GM21423 (cell line): ENCODE measurements at regions not wholly inside any gene's neighbourhood (a gene's known extent, or its start where the extent isn't known, plus 50 kb on each side); places are given as distances from the start of the nearest gene placed in this dataset.
"Not testable (repeated sequence)": the region's sequence is repeated elsewhere in the genome, so short reads cannot be mapped to it uniquely, and the experiment has no call there.

Source experiments
- ATAC-seq: cut with Tn5 transposase; IDR thresholded peaks from one replicate; pipeline ENCODE4 v1.9.1; 2021; ENCODE audit warnings: mild to moderate bottlenecking, moderate library complexity; ENCODE audit not compliant: unreplicated experiment

- ATAC-seq: no peak
These were observed 73.6 kb upstream of the CYP1B1 start for GRCh38 chr2:38149531-38149930.

- ATAC-seq: no peak
These were observed 72.5 kb upstream of the CYP1B1 start for GRCh38 chr2:38148501-38148900.

DNA sequence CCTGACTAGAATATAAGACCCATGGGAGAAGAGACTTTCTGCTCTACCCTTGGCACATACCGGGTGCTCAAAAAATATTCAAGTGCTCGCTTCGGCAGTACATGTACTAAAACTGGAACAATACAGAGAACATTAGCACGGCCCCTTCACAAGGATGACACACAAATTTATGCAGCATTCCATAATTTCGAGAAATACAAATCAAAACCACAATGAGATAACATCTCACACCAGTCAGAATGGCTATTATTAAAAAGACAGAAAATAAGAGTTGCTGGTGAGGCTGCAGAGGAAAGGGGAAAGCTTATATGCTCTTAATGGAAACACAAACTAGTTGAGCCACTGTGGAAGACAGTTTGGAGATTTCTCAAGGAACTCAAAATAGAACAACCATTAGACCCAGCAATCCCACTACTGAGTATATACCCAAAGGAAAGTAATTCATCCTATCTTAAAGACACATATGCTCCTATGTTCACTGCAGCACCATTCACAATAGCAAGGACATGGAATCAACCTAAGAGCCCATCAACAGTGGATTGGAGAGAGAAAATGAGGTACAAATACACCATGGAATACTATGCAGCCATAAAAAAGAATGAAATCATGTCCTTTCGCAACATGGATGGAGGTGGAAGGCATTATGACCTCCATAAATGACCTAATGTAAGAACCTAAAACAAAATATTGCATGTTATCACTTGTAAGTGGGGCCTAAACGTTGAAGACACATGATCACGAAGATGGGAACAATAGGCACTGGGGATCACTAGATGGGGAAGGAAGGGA is 71.6 kb upstream of the CYP1B1 start:
- no peak for ATAC-seq

- peak; percentile 81 for ATAC-seq
These were observed 71.0 kb upstream of the CYP1B1 start for GRCh38 chr2:38146907-38147307.

DNA sequence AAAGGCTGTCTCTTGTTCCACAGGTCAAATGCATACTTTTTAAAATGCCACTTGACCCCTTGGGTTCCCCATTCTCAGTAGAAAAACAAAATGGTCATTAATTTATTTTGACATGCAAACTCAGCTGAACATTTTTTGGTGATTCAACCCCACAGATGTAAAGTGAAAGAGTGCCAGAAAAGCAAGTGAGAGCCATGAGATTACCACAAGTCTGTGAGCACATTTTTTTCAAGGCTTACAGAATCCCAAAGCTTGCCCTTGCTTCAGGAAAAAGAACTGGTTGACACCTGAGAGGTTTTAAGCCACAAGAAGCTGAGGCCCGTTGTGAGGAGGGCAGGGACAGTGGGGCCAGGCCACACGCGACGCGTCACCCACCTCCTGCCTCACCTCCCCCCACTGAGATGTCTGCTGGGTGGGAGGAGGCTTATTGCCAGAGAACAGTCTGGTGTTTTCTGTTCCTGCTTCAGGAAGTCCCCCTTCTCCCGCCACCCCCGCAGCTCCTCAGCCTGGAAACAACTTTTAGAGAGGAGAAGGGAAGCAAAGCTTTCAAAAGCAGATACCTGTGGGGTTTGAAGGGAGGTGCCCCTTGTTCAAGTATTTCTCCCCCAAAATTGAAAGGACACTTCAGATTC is 70.4 kb upstream of the CYP1B1 start:
- peak; percentile 57 for ATAC-seq

DNA sequence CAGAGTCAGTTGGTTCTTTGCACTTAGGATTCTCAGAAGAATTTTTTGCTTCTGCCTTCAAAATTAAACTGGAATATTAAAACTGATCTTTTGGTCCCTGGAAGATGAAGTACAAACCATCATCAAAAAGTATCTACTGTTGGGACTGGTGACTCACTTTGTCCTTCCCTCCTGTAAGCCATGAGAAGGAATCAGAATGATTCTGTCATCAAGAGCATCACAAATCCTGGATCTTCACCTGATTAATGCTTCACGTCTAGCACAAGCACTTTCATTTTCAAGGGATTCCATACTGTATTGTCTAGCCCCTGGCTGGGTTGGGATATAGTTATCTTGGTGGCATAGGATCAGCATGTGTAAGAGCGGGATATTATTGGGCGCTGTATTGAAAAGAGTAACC is 69.3 kb upstream of the CYP1B1 start:
- no peak for ATAC-seq

DNA sequence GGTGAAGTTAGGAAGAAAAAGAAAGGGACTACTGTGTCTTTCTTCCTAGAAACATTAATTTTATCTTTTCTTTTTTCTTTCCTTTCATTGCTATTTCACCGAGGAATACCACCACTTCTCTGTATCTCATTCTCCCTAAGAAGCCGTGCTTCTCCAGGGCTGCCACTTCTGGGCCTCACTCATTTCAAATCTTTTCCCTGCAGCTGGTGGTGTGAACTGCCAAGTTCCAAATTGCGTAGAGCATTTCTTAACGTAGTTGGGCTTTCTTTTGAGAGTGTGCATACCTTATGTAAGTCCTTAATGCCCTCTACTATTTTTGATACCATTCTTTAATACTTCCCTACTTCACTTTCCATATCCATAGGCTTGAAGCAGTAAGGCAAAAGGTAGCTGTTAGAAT is 66.7 kb upstream of the CYP1B1 start:
- ATAC-seq: no peak

- ATAC-seq: no peak
These were observed 65.5 kb upstream of the CYP1B1 start for GRCh38 chr2:38141501-38141900.

GRCh38 chr2:38138996-38139395 is 63.0 kb upstream of the CYP1B1 start:
- ATAC-seq: no peak

DNA sequence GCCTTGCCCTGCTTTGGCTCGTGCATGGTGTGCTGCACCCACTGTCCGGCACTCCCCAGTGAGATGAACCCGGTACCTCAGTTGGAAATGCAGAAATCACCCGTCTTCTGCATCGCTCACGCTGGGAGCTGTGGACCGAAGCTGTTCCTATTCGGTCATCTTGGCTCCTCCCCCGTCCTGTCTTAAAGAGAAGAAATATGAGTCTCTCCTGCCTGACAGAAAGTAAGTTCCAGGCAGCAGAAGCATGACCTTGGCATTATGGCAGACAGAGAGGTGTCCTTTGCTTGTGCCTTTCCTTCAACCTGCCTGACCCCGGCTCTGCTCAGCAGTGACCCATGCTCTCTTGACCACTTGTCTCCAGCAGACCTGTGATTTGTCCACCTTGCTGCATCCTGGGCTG is 62.5 kb upstream of the CYP1B1 start:
- ATAC-seq: no peak

- not testable (repeated sequence) for ATAC-seq
These were observed 62.0 kb upstream of the CYP1B1 start for GRCh38 chr2:38137958-38138357.

- ATAC-seq: no peak
These were observed 55.7 kb upstream of the CYP1B1 start for GRCh38 chr2:38131676-38132075.

GRCh38 chr2:38130876-38131275 is 54.9 kb upstream of the CYP1B1 start:
- ATAC-seq: no peak

DNA sequence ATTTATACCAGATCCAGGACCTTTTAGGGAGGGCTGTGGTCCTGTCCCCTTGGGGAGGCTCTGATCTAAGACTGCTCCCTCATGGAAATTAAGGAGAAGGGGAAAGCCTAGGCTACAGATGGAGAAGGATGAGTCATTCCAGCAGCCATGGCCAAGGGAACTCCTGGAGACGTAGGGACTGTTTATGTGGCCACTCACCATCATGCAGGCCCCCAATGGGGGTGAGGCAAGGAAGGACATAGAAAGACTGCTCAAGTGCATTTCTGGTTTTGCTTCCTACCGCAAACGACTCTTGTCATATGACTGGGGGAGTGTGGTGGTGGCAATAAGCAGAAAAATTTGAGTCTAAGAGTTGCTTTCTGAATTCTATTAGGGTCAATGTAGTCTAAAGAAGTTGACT is 54.0 kb upstream of the CYP1B1 start:
- ATAC-seq: no peak

GRCh38 chr2:38129481-38129880 is 53.5 kb upstream of the CYP1B1 start:
- ATAC-seq: no peak

DNA sequence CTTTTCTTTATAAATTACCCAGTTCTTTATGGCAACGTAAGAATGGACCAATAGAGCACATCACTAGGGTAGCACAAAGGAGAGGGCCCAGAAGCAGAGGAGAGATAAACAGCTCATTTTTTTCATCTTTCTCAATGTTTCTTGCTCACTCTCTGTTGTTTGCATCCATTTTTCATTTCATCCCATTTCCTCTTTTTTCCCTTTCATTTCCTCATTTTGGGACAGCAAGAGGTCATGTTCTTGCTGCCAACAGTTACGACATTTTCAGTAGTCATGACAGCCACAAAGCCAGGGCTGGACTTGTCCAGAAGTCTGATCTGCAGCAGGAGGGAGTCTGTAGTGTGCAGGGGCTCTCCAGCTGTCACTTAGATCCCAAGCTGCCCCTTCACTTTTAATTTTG is 52.7 kb upstream of the CYP1B1 start:
- ATAC-seq: no peak

DNA sequence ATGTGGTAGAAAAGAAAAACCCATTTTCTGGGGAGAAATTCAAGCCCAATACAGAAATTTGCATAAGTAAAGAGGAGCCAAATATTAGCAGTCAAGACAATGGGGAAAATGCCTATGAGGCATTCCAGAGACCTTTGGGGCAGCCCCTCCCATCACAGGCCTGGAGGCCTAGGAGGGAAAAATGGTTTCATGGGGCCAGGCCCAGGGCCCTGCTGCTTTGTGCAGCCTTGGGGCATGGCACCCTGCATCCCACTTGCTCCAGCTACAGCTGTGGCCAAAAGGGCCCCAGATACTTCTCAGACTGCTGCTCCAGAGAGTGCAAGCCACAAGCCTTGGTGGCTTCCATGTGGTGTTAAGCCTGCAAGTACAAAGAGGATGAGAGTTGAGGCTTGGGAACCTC is 51.3 kb upstream of the CYP1B1 start:
- no peak for ATAC-seq

- no peak for ATAC-seq
These were observed 49.9 kb upstream of the CYP1B1 start for GRCh38 chr2:38125842-38126241.
